ENCODE measurements at regions not wholly inside any gene's neighbourhood (a gene's known extent, or its start where the extent isn't known, plus 50 kb on each side); places are given as distances from the start of the nearest gene placed in this dataset.

- in situ Hi-C loops (cut with HindIII; ENCODE audit: extremely low pct_ligation_motif_present, low pct_unique_long_range_greater_than_20kb) (no loop called here), intact Hi-C loops (cut with micrococcal nuclease; ENCODE audit: unreplicated experiment) (no loop called here)
- H3K79me2 ChIP-seq (ENCODE audit: insufficient read depth, low read length): no peaks in the 10 kb centered on the region
- H3K4me1 ChIP-seq (ENCODE audit: insufficient read depth, low read length): no peaks in the 10 kb centered on the region
- H3K4me2 ChIP-seq (ENCODE audit: low read depth, low read length): no peak overlapping the region
- H3K36me3 ChIP-seq (replicated peaks in 1 of 2; ENCODE audit: control insufficient read depth in 1 of 2, insufficient read depth in 2 of 2, low read length in 2 of 2): no peaks in the 10 kb centered on the region
- H3K27me3 ChIP-seq (ENCODE audit: control insufficient read depth in 1 of 2, insufficient read depth in 2 of 2, low read length in 2 of 2): no peaks in the 10 kb centered on the region
- ChIA-PET CTCF (ENCODE audit: low intra/inter-chr PET ratio, low total read pairs) (no interaction called here), POLR2A (no interaction called here)
- no peak overlapping the region for H3K4me3 ChIP-seq (replicated peaks in 1 of 3; ENCODE audit: insufficient read depth in 1 of 3, low read depth in 2 of 3, low read length in 3 of 3)
- no peak for ATAC-seq
- TF ChIP-seq KAT8 (CRISPR knock-in tag; IDR thresholded peaks at IDR 0.05) (no peak), ZNF609 (CRISPR knock-in tag; IDR thresholded peaks at IDR 0.05; ENCODE audit: borderline replicate concordance) (no peak), NCOA1 (CRISPR knock-in tag; IDR thresholded peaks at IDR 0.05) (no peak), ATRX (CRISPR knock-in tag; IDR thresholded peaks at IDR 0.05; ENCODE audit: borderline replicate concordance) (no peak), XRCC5 (optimal IDR thresholded peaks at IDR 0.05; ENCODE audit: low read length) (no peak), POLR2AphosphoS5 (IDR thresholded peaks at IDR 0.05; ENCODE audit: low read depth, low read length) (no peak), ZNF143 (CRISPR knock-in tag; IDR thresholded peaks at IDR 0.05) (no peak), ZNF674 (CRISPR knock-in tag; IDR thresholded peaks at IDR 0.05; ENCODE audit: low read depth) (no peak), KLF11 (CRISPR knock-in tag; IDR thresholded peaks at IDR 0.05) (no peak), ZBTB39 (CRISPR knock-in tag; IDR thresholded peaks at IDR 0.05) (no peak), ZNF510 (CRISPR knock-in tag; IDR thresholded peaks at IDR 0.05; ENCODE audit: low read depth) (no peak), ZFP36L1 (CRISPR knock-in tag; IDR thresholded peaks at IDR 0.05) (no peak), ZZZ3 (CRISPR knock-in tag; IDR thresholded peaks at IDR 0.05; ENCODE audit: borderline replicate concordance) (no peak), KLF9 (CRISPR knock-in tag; IDR thresholded peaks at IDR 0.05; ENCODE audit: low read depth) (no peak), ZNF567 (CRISPR knock-in tag; IDR thresholded peaks at IDR 0.05; ENCODE audit: borderline replicate concordance) (no peak), ZNF772 (CRISPR knock-in tag; IDR thresholded peaks at IDR 0.05) (no peak)
- no peak for FAIRE-seq
- no peak overlapping the region for H2AFZ ChIP-seq (ENCODE audit: low read length)
- WGBS (ENCODE audit: low lambda C conversion rate): 6% methylated on average over 2 of the region's 2 CpGs
- no TSS peak for BruUV-seq (replicated peaks)
- H3K9ac ChIP-seq (ENCODE audit: insufficient read depth, low read depth, low read length): no peak overlapping the region
- H4K20me1 ChIP-seq (ENCODE audit: insufficient read depth, low read length): no peaks in the 10 kb centered on the region
- no peak overlapping the region for H3K27ac ChIP-seq (ENCODE audit: extremely low read length, insufficient read depth, low read length)
- DNase-seq (ENCODE audit: low spot score): no peak
- H3K9me3 ChIP-seq (ENCODE audit: low read length): peaks cover 81% of the 10 kb centered on the region
Observed at GRCh38 chr16:60586493-60586892, 1449.7 kb downstream of the CDH8 start.

All from HepG2 (cell line).